HepG2 (cell line): ENCODE measurements at regions not wholly inside any gene's neighbourhood (a gene's known extent, or its start where the extent isn't known, plus 50 kb on each side); places are given as distances from the start of the nearest gene placed in this dataset.

ENCODE experiments used
- ATAC-seq: fragments of 200-7000 bp; cut with Tn5 transposase; 3 replicates; pipeline ENCODE4 v1.9.1; 2020; ENCODE audit warnings: mild to moderate bottlenecking, moderate library complexity
- BruUV-seq: library from RNA; stranded (reverse); fragments of 400-500 nt; replicated peaks from 2 replicates; lab custom pipeline; 2021; lab: Mats Ljungman, UMichigan
- CTCF ChIA-PET: fragments of 300-600 bp; formaldehyde crosslinking; extraction: SDS; loops from one replicate; lab custom pipeline; 2021; ENCODE audit warnings: low total read pairs, inconsistent platforms, low intra/inter-chr PET ratio; lab: Yijun Ruan, JAX
- POLR2A ChIA-PET: fragments of 350-600 bp; sonication (Branson Sonifier 250); formaldehyde crosslinking; loops from one replicate; lab custom pipeline; 2020; ENCODE audit warnings: antibody characterized with exemption, inconsistent platforms; lab: Yijun Ruan, JAX
- DNase-seq: peaks from one replicate; pipeline ENCODE4 v3.0.0-alpha.2; 2015; ENCODE audit warnings: low spot score
- FAIRE-seq: peaks from 3 replicates; lab custom pipeline; 2011; peaks lifted over from hg19 to GRCh38; lab: Jason Lieb, UNC
- H2AFZ ChIP-seq: one replicate; pipeline ENCODE4 v1.6.1; 2011; ENCODE audit warnings: low read length, inconsistent platforms
- H3K27ac ChIP-seq: fragments of 300-600 bp; 3 replicates; pipeline ENCODE4 v1.8.0; 2011; ENCODE audit warnings: mixed run types, mild to moderate bottlenecking, mixed read lengths, low read length, inconsistent platforms; ENCODE audit not compliant: insufficient read depth; ENCODE audit errors: extremely low read length
- H3K27me3 ChIP-seq, 2 experiments: fragments of 200-600 bp in 1 of 2; 2 replicates in 1 of 2; 3 replicates in 1 of 2; pipeline versions ENCODE4 v1.6.0 to v1.8.0; 2011; ENCODE audit warnings: low read length in 2 of 2, mild to moderate bottlenecking in 2 of 2, moderate library complexity in 2 of 2, inconsistent platforms in 1 of 2; ENCODE audit not compliant: insufficient read depth in 2 of 2, control insufficient read depth in 1 of 2
- H3K36me3 ChIP-seq, 2 experiments: fragments of 200-600 bp in 1 of 2; replicated peaks in 1 of 2; 2 replicates in 1 of 2; 3 replicates in 1 of 2; pipeline versions ENCODE4 v1.5.1 to v1.8.0; 2011; ENCODE audit warnings: low read length in 2 of 2, inconsistent platforms in 1 of 2; ENCODE audit not compliant: insufficient read depth in 2 of 2, control insufficient read depth in 1 of 2
- H3K4me1 ChIP-seq: 2 replicates; pipeline ENCODE4 v1.5.1; 2012; ENCODE audit warnings: low read length, inconsistent platforms; ENCODE audit not compliant: insufficient read depth
- H3K4me2 ChIP-seq: 2 replicates; pipeline ENCODE4 v1.6.0; 2011; ENCODE audit warnings: low read depth, low read length, inconsistent platforms
- H3K4me3 ChIP-seq, 3 experiments: fragments of 200-600 bp in 1 of 3; sonication (generic), shearing (Covaris generic) in 1 of 3; replicated peaks in 1 of 3; 2 replicates each; pipeline ENCODE4 v1.5.1; 2011 to 2016; ENCODE audit warnings: low read length in 3 of 3, inconsistent platforms in 2 of 3, low read depth in 2 of 3, mild to moderate bottlenecking in 2 of 3, control low read depth in 1 of 3, mixed read lengths in 1 of 3; ENCODE audit not compliant: insufficient read depth in 1 of 3
- H3K79me2 ChIP-seq: one replicate; pipeline ENCODE4 v1.6.1; 2011; ENCODE audit warnings: low read length, inconsistent platforms; ENCODE audit not compliant: insufficient read depth
- H3K9ac ChIP-seq: 2 replicates; pipeline ENCODE4 v1.6.0; 2011; ENCODE audit warnings: mild to moderate bottlenecking, low read depth, low read length, inconsistent platforms; ENCODE audit not compliant: insufficient read depth
- H3K9me3 ChIP-seq: 2 replicates; pipeline ENCODE4 v1.5.1; 2012; ENCODE audit warnings: mild to moderate bottlenecking, low read length
- H4K20me1 ChIP-seq: 2 replicates; pipeline ENCODE4 v1.6.0; 2011; ENCODE audit warnings: inconsistent platforms, mild to moderate bottlenecking, low read length, moderate library complexity; ENCODE audit not compliant: insufficient read depth
- CAMTA2 ChIP-seq: sonication (generic); formaldehyde crosslinking; IDR thresholded peaks from 2 replicates; pipeline ENCODE4 v1.4.0; 2020; ENCODE audit warnings: mild to moderate bottlenecking, missing genetic modification reagents, borderline replicate concordance
- CCAR2 ChIP-seq: fragments of 200-400 bp; formaldehyde crosslinking; optimal IDR thresholded peaks from 2 replicates; pipeline ENCODE3; 2018; ENCODE audit warnings: low read depth, mild to moderate bottlenecking, low read length, moderate library complexity
- ELF1 ChIP-seq: sonication (generic); formaldehyde crosslinking; IDR thresholded peaks from 2 replicates; pipeline ENCODE4 v1.4.0; 2020; ENCODE audit warnings: missing genetic modification reagents
- MYNN ChIP-seq: sonication (generic); formaldehyde crosslinking; IDR thresholded peaks from 2 replicates; pipeline ENCODE4 v1.4.0; 2020; ENCODE audit warnings: mild to moderate bottlenecking, low read depth, missing genetic modification reagents
- NFYC ChIP-seq: IDR thresholded peaks from 2 replicates; pipeline ENCODE4 v1.6.1; 2016; ENCODE audit warnings: missing genetic modification reagents, missing compliant biosample characterization
- PCBP2 ChIP-seq: fragments of 200-400 bp; formaldehyde crosslinking; optimal IDR thresholded peaks from 2 replicates; pipeline ENCODE3; 2018; ENCODE audit warnings: low read length, low read depth; ENCODE audit not compliant: poor library complexity, severe bottlenecking
- ZNF530 ChIP-seq: sonication (generic); formaldehyde crosslinking; IDR thresholded peaks from 2 replicates; pipeline ENCODE4 v1.5.0; 2020; ENCODE audit warnings: low read depth, mild to moderate bottlenecking, missing genetic modification reagents
- WGBS: methylation state at CpG from one replicate; pipeline ENCODE4 v1.1.6; 2017; ENCODE audit warnings: low lambda C conversion rate; 5-methylcytosine and 5-hydroxymethylcytosine counted together
- in situ Hi-C: cut with HindIII; loops from 2 replicates; pipeline ENCODE4 v1.10.0; 2017; ENCODE audit warnings: low pct_unique_long_range_greater_than_20kb; ENCODE audit not compliant: extremely low pct_ligation_motif_present
- intact Hi-C: fragments of 100-400 bp; cut with micrococcal nuclease; formaldehyde crosslinking; loops from one replicate; pipeline ENCODE4 v1.10.0; 2022; ENCODE audit not compliant: unreplicated experiment
- TF ChIP-seq, protein P1 (sequence below): sonication (generic); formaldehyde crosslinking; IDR thresholded peaks from 2 replicates; pipeline ENCODE4 v1.4.0; 2020; ENCODE audit warnings: mild to moderate bottlenecking, missing genetic modification reagents, borderline replicate concordance
- TF ChIP-seq, protein P2 (sequence below): sonication (generic); formaldehyde crosslinking; IDR thresholded peaks from 2 replicates; pipeline ENCODE4 v1.5.1; 2020; ENCODE audit warnings: missing genetic modification reagents, mild to moderate bottlenecking, borderline replicate concordance
- TF ChIP-seq, protein P3 (sequence below): sonication (generic); formaldehyde crosslinking; IDR thresholded peaks from 2 replicates; pipeline ENCODE4 v1.4.0; 2020; ENCODE audit warnings: missing genetic modification reagents
- TF ChIP-seq, protein P4 (sequence below): sonication (generic); formaldehyde crosslinking; IDR thresholded peaks from 2 replicates; pipeline ENCODE4 v1.4.0; 2020; ENCODE audit warnings: missing genetic modification reagents

DNA sequence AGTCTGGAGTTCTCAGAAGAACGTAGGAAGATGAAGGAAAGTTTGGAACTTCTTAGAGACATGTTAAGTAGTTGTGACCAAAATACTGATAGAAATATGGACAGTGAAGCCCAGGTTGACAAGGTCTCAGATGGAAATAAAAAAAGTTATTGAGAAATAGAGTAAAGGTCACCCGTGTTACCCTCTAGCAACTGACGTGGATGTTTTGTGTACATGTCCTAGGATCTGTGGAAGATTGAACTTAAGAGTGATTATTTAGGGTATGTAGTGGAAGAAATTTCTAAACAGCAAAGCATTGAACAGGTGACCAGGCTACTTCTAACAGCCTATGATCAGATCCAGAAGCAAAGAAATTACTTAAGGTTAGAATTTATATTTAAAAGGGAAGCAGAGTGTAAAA is 1020.4 kb downstream of the FSTL5 start (continued):
- TF ChIP-seq, protein P1, sequence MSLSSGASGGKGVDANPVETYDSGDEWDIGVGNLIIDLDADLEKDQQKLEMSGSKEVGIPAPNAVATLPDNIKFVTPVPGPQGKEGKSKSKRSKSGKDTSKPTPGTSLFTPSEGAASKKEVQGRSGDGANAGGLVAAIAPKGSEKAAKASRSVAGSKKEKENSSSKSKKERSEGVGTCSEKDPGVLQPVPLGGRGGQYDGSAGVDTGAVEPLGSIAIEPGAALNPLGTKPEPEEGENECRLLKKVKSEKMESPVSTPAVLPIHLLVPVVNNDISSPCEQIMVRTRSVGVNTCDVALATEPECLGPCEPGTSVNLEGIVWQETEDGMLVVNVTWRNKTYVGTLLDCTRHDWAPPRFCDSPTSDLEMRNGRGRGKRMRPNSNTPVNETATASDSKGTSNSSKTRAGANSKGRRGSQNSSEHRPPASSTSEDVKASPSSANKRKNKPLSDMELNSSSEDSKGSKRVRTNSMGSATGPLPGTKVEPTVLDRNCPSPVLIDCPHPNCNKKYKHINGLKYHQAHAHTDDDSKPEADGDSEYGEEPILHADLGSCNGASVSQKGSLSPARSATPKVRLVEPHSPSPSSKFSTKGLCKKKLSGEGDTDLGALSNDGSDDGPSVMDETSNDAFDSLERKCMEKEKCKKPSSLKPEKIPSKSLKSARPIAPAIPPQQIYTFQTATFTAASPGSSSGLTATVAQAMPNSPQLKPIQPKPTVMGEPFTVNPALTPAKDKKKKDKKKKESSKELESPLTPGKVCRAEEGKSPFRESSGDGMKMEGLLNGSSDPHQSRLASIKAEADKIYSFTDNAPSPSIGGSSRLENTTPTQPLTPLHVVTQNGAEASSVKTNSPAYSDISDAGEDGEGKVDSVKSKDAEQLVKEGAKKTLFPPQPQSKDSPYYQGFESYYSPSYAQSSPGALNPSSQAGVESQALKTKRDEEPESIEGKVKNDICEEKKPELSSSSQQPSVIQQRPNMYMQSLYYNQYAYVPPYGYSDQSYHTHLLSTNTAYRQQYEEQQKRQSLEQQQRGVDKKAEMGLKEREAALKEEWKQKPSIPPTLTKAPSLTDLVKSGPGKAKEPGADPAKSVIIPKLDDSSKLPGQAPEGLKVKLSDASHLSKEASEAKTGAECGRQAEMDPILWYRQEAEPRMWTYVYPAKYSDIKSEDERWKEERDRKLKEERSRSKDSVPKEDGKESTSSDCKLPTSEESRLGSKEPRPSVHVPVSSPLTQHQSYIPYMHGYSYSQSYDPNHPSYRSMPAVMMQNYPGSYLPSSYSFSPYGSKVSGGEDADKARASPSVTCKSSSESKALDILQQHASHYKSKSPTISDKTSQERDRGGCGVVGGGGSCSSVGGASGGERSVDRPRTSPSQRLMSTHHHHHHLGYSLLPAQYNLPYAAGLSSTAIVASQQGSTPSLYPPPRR (CRISPR knock-in tag): no peak

- in situ Hi-C loops: no loop called here
- H3K36me3 ChIP-seq: no peaks in the 10 kb centered on the region
- no peaks in the 10 kb centered on the region for H3K79me2 ChIP-seq
- DNase-seq: no peak
- BruUV-seq: no TSS peak
- H4K20me1 ChIP-seq: no peaks in the 10 kb centered on the region
- 2% methylated on average over 2 of the region's 2 CpGs for WGBS
- peaks cover 21% of the 10 kb centered on the region for H3K9me3 ChIP-seq
- H3K4me3 ChIP-seq: no peak overlapping the region
- FAIRE-seq: no peak
- POLR2A ChIA-PET: no interaction called here
- H3K4me2 ChIP-seq: no peak overlapping the region
- H3K9ac ChIP-seq: no peak overlapping the region
- H3K4me1 ChIP-seq: no peaks in the 10 kb centered on the region
- TF ChIP-seq, protein P2, sequence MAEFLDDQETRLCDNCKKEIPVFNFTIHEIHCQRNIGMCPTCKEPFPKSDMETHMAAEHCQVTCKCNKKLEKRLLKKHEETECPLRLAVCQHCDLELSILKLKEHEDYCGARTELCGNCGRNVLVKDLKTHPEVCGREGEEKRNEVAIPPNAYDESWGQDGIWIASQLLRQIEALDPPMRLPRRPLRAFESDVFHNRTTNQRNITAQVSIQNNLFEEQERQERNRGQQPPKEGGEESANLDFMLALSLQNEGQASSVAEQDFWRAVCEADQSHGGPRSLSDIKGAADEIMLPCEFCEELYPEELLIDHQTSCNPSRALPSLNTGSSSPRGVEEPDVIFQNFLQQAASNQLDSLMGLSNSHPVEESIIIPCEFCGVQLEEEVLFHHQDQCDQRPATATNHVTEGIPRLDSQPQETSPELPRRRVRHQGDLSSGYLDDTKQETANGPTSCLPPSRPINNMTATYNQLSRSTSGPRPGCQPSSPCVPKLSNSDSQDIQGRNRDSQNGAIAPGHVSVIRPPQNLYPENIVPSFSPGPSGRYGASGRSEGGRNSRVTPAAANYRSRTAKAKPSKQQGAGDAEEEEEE (CRISPR knock-in tag): no peak
- TF ChIP-seq PCBP2: no peak
- TF ChIP-seq, protein P3, sequence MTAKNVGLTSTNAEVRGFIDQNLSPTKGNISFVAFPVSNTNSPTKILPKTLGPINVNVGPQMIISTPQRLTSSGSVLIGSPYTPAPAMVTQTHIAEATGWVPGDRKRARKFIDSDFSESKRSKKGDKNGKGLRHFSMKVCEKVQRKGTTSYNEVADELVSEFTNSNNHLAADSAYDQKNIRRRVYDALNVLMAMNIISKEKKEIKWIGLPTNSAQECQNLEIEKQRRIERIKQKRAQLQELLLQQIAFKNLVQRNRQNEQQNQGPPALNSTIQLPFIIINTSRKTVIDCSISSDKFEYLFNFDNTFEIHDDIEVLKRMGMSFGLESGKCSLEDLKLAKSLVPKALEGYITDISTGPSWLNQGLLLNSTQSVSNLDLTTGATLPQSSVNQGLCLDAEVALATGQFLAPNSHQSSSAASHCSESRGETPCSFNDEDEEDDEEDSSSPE (CRISPR knock-in tag): no peak
- TF ChIP-seq ZNF530 (CRISPR knock-in tag): no peak
- TF ChIP-seq CAMTA2: no peak
- TF ChIP-seq ELF1 (CRISPR knock-in tag): no peak
- TF ChIP-seq NFYC (CRISPR knock-in tag): no peak
- TF ChIP-seq, protein P4, sequence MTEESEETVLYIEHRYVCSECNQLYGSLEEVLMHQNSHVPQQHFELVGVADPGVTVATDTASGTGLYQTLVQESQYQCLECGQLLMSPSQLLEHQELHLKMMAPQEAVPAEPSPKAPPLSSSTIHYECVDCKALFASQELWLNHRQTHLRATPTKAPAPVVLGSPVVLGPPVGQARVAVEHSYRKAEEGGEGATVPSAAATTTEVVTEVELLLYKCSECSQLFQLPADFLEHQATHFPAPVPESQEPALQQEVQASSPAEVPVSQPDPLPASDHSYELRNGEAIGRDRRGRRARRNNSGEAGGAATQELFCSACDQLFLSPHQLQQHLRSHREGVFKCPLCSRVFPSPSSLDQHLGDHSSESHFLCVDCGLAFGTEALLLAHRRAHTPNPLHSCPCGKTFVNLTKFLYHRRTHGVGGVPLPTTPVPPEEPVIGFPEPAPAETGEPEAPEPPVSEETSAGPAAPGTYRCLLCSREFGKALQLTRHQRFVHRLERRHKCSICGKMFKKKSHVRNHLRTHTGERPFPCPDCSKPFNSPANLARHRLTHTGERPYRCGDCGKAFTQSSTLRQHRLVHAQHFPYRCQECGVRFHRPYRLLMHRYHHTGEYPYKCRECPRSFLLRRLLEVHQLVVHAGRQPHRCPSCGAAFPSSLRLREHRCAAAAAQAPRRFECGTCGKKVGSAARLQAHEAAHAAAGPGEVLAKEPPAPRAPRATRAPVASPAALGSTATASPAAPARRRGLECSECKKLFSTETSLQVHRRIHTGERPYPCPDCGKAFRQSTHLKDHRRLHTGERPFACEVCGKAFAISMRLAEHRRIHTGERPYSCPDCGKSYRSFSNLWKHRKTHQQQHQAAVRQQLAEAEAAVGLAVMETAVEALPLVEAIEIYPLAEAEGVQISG (CRISPR knock-in tag): no peak
- no peak for TF ChIP-seq MYNN
- no peak for TF ChIP-seq CCAR2
- TF ChIP-seq, all 625 proteins: peak for 0
- no peak for ATAC-seq
- H3K27ac ChIP-seq: no peak overlapping the region
- CTCF ChIA-PET: no interaction called here
- H2AFZ ChIP-seq: no peak overlapping the region
- intact Hi-C loops: no loop called here
- H3K27me3 ChIP-seq: no peaks in the 10 kb centered on the region
Observed at GRCh38 chr4:161134795-161135194, 1029.0 kb downstream of the FSTL5 start.
